Dedifferentiated amniotic fluid mesenchymal stem cell (primary cell): ENCODE measurements at regions not wholly inside any gene's neighbourhood (a gene's known extent, or its start where the extent isn't known, plus 50 kb on each side); places are given as distances from the start of the nearest gene placed in this dataset.
"Not testable (repeated sequence)": the region's sequence is repeated elsewhere in the genome, so short reads cannot be mapped to it uniquely, and the experiment has no call there.

Experiments
- DNase-seq: peaks from one replicate; pipeline ENCODE4 v3.0.0-alpha.2; 2016; ENCODE audit errors: extremely low spot score

GRCh38 chr15:79602731-79603130 lies 170.6 kb downstream of the MINAR1 start:
- DNase-seq: no peak

- no peak for DNase-seq
These were observed 174.8 kb downstream of the MINAR1 start for GRCh38 chr15:79606831-79607355.

GRCh38 chr15:79608066-79608864 lies 176.1 kb downstream of the MINAR1 start:
- no peak for DNase-seq

- no peak for DNase-seq
These were observed 177.4 kb downstream of the MINAR1 start for GRCh38 chr15:79609506-79609905.

- no peak for DNase-seq
These were observed 177.9 kb downstream of the MINAR1 start for GRCh38 chr15:79610021-79610420.

- DNase-seq: no peak
These were observed 183.6 kb downstream of the MINAR1 start for GRCh38 chr15:79615754-79616153.

GRCh38 chr15:79617071-79617470 lies 184.9 kb downstream of the MINAR1 start:
- no peak for DNase-seq

- no peak for DNase-seq
These were observed 188.1 kb downstream of the MINAR1 start for GRCh38 chr15:79620112-79620857.

- not testable (repeated sequence) for DNase-seq
These were observed 189.7 kb downstream of the MINAR1 start for GRCh38 chr15:79621805-79622204.

GRCh38 chr15:79623488-79623887 lies 191.4 kb downstream of the MINAR1 start:
- no peak for DNase-seq

GRCh38 chr15:79629687-79630086 lies 197.6 kb downstream of the MINAR1 start:
- DNase-seq: no peak

GRCh38 chr15:79632457-79632856 lies 200.3 kb downstream of the MINAR1 start:
- DNase-seq: no peak

- DNase-seq: no peak
These were observed 203.1 kb downstream of the MINAR1 start for GRCh38 chr15:79635149-79635771.

GRCh38 chr15:79635897-79636561 lies 203.9 kb downstream of the MINAR1 start:
- no peak for DNase-seq

- DNase-seq: peak; percentile 47
These were observed 208.1 kb downstream of the MINAR1 start for GRCh38 chr15:79640206-79640605.

- DNase-seq: no peak
These were observed 209.7 kb downstream of the MINAR1 start for GRCh38 chr15:79641841-79642240.

- no peak for DNase-seq
These were observed 211.3 kb downstream of the MINAR1 start for GRCh38 chr15:79643393-79643792.

- peak; percentile 23 for DNase-seq
These were observed 212.0 kb downstream of the MINAR1 start for GRCh38 chr15:79644091-79644490.

GRCh38 chr15:79652972-79653371 lies 220.8 kb downstream of the MINAR1 start:
- DNase-seq: not testable (repeated sequence)

GRCh38 chr15:79653533-79653932 lies 221.4 kb downstream of the MINAR1 start:
- DNase-seq: no peak

GRCh38 chr15:79656151-79657000 lies 224.2 kb downstream of the MINAR1 start:
- DNase-seq: no peak
